ENCODE measurements at regions not wholly inside any gene's neighbourhood (a gene's known extent, or its start where the extent isn't known, plus 50 kb on each side); places are given as distances from the start of the nearest gene placed in this dataset.

GRCh38 chr7:24463474-24463873 lies 109.8 kb upstream of the PALS2 start:
- TF ChIP-seq CTCF (conservative IDR thresholded peaks at IDR 0.05; ENCODE audit: low read depth, low read length) = no peak
- no peak for TF ChIP-seq EZH2 (IDR thresholded peaks at IDR 0.05; ENCODE audit: low read length, unreplicated experiment)

Measured in PC-3 (cell line).